Skin of body (tissue), 1 donor: ENCODE measurements at regions not wholly inside any gene's neighbourhood (a gene's known extent, or its start where the extent isn't known, plus 50 kb on each side); places are given as distances from the start of the nearest gene placed in this dataset.

Source experiments
- DNase-seq: peaks from one replicate; lab custom pipeline; 2025; lab: John Stamatoyannopoulos, UW

DNA sequence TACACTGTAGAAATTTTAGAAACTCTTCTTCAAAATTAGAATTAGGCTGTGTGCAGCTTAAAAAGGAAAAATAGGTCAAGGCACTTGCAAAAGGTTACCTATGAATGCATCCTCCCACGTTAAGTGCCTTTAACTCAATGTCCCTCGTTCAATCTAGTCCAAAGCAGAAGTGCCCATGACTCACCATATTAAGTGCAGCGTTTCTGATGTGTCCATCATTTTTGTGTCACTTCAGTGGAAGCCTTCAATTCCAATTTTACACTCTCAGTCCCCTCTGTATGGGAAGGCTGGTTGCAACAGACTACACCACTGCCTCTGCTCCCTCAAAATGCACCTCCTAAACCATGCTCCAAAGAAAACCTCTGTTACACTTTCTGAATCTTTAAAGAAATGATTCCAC, 53.4 kb downstream of the FOXB1 start:
- DNase-seq, result no peak

GRCh38 chr15:60059186-60059585, 55.1 kb downstream of the FOXB1 start:
- DNase-seq, result no peak

DNA sequence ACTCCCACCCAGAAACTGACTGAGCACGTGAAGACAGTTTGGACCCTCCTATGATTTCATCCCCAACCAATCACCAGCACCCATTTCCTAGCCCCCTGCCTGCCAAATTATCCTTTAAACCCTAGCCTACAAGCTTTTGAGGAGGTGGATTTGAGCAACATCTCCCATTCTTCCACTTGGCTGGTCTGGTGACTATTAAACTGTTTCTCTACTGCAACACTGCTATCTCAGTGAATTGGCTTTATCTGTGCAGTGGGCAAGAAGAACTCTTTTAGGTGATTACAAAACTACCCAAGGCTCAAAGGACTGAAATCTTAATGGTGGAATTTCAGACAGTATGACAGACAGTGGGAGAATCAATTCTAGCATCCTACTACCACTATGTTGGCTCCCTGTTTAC, 57.6 kb downstream of the FOXB1 start:
- DNase-seq, result no peak

DNA sequence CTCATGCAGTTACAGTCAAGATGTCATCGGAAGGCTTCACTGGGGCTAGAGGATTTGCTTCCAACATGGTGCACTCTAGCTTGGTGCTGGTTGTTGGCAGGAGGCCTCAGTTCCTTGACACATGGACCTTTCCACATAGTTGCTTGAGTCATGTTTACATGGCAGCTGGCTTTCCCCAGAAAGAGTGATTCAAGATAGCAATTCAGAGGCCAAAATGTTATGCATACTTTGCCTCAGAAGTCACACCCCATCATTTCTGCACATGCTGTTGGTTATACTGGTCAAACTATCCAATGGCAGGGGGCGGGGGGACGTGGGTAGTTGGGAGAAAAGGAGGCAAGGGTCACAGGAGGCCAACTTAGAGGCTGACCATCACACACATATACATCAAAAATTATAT, 58.7 kb downstream of the FOXB1 start:
- no peak for DNase-seq

DNA sequence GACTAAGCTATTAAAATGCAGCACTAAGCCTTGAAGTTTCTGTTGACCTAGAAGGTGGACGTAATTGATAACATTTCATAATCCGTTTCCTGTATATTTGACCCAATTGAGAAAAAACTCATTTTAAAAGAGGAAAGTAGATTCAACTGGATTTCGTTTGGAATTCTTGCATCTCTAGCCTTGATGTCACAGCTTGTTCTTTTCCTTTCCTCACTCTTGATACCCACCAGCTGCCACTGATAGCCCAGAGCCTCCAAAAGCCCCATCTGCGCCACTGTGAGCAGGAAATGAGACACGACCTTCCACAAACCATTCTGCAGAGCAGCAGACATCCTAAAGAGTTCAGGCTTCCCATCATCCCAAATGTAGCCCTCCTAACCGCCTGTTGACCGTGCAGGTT, 61.8 kb downstream of the FOXB1 start:
- no peak for DNase-seq

DNA sequence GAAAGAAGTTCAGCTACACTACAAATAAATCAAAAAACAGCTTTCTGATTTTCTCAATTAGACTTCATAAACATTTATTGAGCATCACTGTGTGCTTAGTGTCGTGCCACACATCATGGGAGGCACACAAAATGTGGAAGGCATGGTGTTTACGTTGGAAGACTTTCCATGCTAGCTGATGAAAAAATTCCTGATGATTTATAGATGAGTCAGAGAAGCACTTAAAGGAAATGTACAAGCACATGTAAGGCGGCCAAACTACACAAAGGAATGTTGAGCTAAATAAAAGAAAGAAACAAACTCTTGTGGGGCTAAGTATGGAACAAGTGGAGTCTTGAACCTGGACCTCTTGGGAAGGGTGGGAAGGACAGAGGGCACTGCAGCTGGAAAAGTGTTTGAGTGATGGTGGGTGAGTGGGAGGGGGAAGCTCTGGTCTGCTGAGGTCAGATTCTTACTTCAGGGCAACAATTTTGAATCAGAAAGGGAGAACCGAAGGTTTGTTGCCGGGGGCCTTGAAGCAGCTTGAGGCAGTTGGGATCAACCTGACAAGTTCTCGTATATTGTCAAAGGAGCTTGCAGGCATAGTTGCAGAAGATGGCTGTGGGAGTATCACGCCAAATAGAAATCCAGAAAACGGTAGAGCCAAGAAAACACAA, 66.9 kb downstream of the FOXB1 start:
- no peak for DNase-seq

DNA sequence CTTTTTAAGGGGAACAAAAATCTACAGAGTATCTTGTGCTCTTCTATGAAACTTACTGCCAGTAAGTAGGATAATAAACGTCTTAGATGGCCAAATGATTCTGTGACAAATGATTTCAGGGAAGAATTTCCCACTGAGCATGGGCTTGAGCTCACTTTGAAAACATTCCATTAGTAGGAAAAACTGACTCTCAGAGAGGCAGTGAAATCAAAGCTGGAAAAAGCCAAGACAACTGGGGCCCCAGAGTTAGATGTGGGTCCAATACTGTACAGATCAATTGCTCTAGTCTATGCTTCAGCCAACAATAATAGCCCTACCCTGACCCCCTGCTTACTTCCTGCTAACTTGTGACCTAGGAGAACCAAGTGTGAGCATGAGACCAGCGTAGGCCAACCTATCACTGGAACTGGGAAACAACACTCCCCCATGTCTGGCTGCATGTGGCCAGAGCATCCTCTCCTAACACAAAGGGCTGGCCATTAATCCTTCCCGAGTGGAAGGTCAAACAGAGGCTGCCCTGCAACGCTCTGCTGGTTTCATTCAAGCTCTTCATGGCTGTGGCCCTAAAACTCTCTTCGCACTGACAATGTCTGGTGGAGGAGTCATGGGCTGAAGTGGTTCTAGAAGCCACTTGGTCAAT, 68.8 kb downstream of the FOXB1 start:
- DNase-seq, result no peak

DNA sequence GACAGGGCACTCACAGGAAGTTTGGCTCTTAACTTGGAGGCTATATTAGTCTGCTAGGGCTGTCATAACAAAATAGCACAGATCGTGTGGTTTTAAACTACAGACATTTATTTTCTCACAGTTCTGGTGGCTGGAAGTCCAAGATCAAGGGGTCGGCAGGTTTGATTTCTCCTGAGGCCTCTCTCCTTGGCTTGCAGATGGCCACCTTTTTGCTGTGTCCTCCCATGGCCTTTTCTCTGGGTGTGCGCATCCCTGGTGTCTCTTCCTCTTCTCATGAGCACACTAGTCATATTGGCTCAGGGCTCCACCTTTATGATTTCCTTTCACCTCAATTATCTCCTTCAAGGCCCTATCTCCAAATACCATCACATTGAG, 69.3 kb downstream of the FOXB1 start:
- no peak for DNase-seq

DNA sequence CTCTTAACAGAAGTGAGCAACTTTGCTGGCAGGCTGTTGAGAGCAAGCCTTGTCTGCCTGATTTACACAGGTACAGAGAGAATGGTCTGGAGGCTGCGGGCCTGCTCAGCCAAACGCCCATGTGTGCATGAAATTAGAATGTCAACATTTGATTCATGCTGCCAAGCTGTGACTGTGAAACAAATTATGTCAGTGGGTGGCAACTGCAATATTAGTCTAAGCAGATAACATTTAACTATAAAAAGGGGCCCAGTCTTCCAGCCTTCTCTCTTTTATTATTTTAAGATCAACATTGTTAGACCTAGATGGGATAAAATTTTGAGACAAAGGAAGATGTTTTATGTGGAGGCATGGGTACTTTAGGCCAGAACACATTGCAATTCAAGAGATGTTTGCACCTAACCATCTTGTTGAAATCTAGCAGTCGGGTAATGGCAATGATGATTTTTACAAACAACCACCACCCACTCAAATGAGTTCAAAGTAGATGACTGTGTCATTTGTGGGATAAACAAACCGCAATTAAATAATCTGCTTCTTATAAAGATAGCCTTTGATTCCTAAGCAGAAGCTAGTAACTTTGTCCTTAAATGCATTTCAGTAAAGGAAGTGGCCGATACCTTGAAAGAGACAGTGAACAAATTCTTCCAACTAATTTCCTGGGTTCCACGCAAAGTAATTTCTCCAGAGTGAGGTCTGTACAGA, 70.2 kb downstream of the FOXB1 start:
- no peak for DNase-seq

DNA sequence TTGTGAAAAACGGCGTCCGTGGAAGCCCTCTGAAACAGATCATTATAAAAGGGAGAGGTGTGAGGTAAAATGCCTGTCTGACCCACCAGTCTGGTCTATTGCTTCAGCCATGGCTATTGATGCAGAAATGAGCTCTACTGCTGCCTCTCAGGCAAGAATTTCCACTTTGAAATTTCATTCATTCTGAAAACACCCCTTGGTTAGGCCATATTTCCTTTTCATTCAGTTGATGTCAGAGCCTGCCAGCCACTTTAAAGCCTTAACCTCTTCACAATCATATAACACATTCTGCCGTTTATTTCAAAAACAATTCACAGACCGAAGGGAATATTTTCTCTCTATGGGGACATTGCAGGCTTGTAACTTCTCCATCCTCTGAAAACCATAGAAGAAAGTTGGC, 71.9 kb downstream of the FOXB1 start:
- DNase-seq, result no peak

DNA sequence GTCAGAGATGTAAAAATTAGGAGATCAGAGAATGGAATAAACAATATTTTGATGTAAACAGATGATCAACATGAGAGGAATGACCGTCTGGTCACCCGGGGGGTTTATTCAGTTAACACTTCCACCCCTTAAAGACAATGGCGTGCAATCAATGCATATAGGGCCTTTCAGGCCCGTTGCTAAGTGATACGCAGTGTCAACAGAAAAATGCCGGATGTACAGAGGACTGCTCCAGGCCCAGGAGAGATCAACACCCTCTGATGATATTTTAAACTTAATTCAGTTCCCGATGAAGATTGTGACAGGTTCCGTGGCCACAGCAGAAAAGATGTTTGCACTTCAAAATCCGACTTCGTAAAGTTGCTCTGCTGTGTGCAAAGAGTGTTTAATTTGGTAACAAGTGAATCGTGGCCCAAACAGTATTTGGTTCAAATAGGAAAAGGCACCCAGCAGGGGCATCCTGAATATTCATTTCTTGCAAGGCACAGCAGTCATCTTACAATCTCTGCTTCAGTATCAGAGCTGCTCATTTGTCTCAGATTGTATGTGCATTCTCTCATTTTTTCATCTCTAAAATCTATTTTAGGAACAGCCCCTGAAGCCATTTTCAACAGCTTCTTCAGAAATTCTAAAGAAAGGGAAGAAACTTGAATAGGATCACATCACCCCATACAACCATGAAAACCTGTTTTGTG, 72.6 kb downstream of the FOXB1 start:
- no peak for DNase-seq

- no peak for DNase-seq
Measured at GRCh38 chr15:60077581-60078359, 73.7 kb downstream of the FOXB1 start.

DNA sequence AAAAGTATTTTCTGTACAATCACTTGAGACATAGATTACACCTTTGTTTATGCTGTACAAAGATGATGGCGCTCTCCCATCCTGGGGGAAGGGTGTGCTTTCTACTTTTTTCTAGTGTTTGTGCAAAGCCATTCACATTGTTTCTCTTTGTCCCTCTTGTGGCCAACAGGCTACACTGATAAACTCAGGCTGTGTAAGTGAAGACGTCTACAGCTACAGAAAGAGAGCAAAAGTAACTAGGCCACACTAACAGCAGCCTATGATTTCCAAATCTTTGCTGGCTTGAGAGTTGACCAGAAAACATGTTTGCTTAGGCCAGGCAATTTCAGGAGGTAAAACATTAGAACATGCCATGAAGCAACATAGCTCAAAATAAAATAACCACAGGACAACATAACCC, 75.1 kb downstream of the FOXB1 start:
- DNase-seq, result no peak

DNA sequence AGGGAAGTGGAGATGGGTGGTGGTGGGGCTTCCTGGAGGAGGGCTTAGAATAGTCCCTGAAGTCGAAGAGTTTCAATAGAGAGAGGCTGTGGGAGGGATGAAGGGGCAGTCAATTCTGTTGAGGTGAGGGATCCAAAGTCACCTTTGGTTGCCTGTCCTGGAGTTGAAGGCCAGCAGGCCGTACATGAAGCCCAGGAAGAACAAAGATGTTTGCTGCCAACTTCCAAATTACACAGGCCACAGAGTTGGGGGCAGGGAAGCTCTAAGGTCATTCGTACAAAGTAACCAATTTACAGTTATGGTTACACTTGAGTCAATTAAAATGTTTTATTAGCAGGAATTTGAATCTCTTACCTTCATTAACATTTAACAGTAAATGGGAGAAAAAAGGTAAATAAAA, 77.9 kb downstream of the FOXB1 start:
- no peak for DNase-seq

DNA sequence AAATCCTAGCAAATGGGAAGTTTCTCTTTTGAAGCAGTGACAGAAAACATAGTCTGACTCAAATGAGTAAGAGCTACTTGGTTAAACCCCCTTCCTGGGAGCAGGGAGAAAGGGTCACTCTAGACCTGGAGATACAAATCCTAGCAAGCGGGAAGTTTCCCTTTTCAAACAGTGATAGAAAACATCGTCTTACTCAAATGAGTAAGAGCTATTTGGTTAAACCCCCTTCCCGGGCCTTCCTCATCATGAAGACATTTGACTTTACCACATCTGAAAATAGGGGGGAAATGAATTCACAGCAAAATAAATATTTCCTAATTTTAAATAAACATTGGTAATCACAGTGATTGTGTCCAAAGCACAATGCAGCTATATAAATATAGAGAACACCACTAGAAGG, 79.2 kb downstream of the FOXB1 start:
- DNase-seq, result no peak

DNA sequence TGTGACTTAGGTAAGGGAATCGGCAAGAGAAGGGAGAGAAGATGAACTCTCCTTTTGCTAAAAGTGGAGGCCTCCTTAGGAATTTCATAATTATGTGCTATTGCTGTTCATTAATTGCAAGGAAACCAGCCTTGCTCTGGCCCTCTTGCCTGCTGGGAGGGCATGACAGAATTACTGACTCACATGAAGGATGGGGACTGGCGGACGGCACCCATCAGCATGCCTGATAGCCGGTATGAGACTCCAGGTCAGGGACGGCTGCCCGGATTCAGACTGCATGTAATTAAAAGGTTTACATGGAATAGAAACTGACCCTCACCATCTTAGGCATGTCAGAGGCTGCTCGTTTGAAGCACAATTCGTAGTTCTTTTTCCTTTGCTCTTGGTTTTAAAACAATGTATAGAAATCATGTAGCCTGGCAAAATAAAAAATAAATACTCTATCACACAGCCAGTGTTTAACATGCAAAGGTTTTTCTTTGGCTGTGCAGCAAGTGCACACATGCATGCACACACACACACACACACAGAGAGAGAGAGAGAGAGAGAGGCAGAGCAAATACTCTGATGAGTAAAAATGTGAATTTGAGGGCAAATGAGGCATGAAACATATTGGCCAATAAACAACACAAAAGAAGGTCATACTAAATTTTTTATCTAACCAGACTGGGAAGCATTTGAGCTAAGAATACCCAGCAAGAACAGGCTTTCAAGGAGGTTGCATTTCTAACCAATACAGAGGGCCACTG, 82.7 kb downstream of the FOXB1 start:
- no peak for DNase-seq

GRCh38 chr15:60087561-60087960, 83.5 kb downstream of the FOXB1 start:
- DNase-seq, result no peak

DNA sequence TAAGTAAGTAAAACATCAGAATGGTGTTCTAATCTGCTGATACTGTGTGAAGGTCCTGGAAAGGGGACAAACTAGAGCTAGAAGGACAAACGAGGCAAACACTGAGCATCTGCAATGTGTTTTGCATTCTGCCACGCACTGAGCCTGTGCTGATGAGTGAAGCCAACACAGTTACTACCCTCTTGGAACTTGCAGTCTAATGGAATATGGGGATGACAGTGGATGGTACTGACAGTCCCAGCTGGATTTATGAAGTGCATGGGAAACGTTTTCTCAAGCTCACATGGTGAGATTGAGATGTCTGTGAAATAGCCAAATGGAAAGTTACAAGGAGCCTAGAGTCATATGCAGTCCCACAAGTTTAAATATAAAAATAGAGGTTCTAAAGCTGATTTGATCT, 86.6 kb downstream of the FOXB1 start:
- no peak for DNase-seq

- DNase-seq, result no peak
Measured at GRCh38 chr15:60091157-60091556, 87.0 kb downstream of the FOXB1 start.

DNA sequence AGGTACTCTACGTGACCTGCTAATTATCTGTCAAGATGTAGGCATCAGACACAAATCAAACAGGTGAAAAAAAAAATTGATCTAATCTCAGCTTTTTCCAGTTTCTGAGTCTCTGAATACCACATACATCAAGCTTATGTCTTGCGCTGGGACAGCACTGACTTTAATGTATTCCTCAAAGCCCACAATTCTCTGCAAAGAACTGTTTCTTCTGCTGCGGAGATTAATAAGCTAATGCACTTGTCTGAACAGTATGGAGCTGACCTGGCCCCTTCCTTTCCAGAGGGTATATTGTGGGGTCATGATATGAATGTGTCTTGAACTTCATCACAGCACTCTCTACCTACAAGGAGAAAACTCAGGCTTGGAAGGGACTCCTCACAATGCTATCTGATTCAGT, 87.8 kb downstream of the FOXB1 start:
- DNase-seq, result no peak
